BLaER1 treated with 17β-estradiol and CSF1 and Interleukin-3, amounts not matched to agents 10 nM and 100 nM (cell line): ENCODE measurements at regions not wholly inside any gene's neighbourhood (a gene's known extent, or its start where the extent isn't known, plus 50 kb on each side); places are given as distances from the start of the nearest gene placed in this dataset.

ENCODE experiments used
- H3K27ac ChIP-seq, 11 experiments: shearing (Covaris generic); formaldehyde crosslinking; 2 replicates each; pipeline ENCODE4 v1.8.1; 2022
- H3K27me3 ChIP-seq, 11 experiments: shearing (Covaris generic); formaldehyde crosslinking; 2 replicates each; pipeline ENCODE4 v1.8.1; 2022
- H3K36me3 ChIP-seq, 11 experiments: shearing (Covaris generic); formaldehyde crosslinking; 2 replicates each; pipeline ENCODE4 v1.8.1; 2022
- H3K4me1 ChIP-seq, 10 experiments: shearing (Covaris generic); formaldehyde crosslinking; 2 replicates each; pipeline ENCODE4 v1.8.1; 2022
- H3K4me2 ChIP-seq, 11 experiments: shearing (Covaris generic); formaldehyde crosslinking; 2 replicates each; pipeline ENCODE4 v1.8.1; 2022
- H3K4me3 ChIP-seq, 10 experiments: shearing (Covaris generic); formaldehyde crosslinking; 2 replicates each; pipeline ENCODE4 v1.8.1; 2022
- H3K9ac ChIP-seq, 11 experiments: shearing (Covaris generic); formaldehyde crosslinking; 2 replicates each; pipeline ENCODE4 v1.8.1; 2022
- H3K9me3 ChIP-seq, 11 experiments: shearing (Covaris generic); formaldehyde crosslinking; replicated peaks in 1 of 11; 2 replicates each; pipeline ENCODE4 v1.8.1; 2022
- H4K20me1 ChIP-seq, 11 experiments: shearing (Covaris generic); formaldehyde crosslinking; 2 replicates each; pipeline ENCODE4 v1.8.1; 2022
- Cebpa-rat ChIP-seq, 11 experiments: shearing (Covaris generic); IDR thresholded peaks; 2 replicates each; pipeline ENCODE4 v1.8.1; 2022

- TF ChIP-seq Cebpa-rat (IDR thresholded peaks at IDR 0.05): no peak
- no peak overlapping the region for H3K4me3 ChIP-seq
Observed at GRCh38 chr3:28033059-28033784, 208.2 kb upstream of the CMC1 start.

GRCh38 chr3:28036599-28037575 lies 204.5 kb upstream of the CMC1 start:
- peaks cover 18 to 25% (median 24%) of the 10 kb centered on the region in 11 experiments for H3K9me3 ChIP-seq
- no peak for TF ChIP-seq Cebpa-rat (IDR thresholded peaks at IDR 0.05)
- no peak overlapping the region for H3K4me2 ChIP-seq
- no peak overlapping the region for H3K4me3 ChIP-seq
- H4K20me1 ChIP-seq: no peaks in the 10 kb centered on the region
- no peak overlapping the region for H3K27ac ChIP-seq
- no peaks in the 10 kb centered on the region for H3K27me3 ChIP-seq
- no peaks in the 10 kb centered on the region for H3K4me1 ChIP-seq
- H3K9ac ChIP-seq: no peak overlapping the region
- no peaks in the 10 kb centered on the region for H3K36me3 ChIP-seq

More at GRCh38 chr3:28033059-28033784, 208.2 kb upstream of the CMC1 start:
- H3K27ac ChIP-seq: no peak overlapping the region
- no peaks in the 10 kb centered on the region for H3K27me3 ChIP-seq
- H3K4me1 ChIP-seq: no peaks in the 10 kb centered on the region
- no peak overlapping the region for H3K4me2 ChIP-seq
- H3K36me3 ChIP-seq: no peaks in the 10 kb centered on the region
- H4K20me1 ChIP-seq: no peaks in the 10 kb centered on the region
- no peak overlapping the region for H3K9ac ChIP-seq
- peaks cover 25 to 34% (median 30%) of the 10 kb centered on the region in 11 experiments for H3K9me3 ChIP-seq

DNA sequence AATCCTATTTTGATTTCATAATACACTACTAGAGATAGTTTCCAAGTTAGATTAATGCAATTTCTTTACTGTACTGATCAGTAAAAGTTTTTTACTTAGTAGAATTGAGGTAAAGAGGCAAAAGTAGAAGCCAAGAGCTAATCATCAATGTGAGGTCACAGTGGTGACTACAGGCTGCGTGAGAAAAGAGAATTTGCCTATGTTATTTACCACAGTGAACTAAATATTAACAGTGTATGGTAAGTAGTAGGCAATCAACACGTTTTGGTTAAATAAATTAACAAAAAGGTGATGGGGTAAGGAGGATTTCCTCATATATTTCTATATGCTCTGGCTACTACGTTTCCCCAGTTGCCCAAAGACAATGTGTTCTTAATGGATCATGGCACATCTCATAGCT lies 202.2 kb upstream of the CMC1 start:
- H3K4me3 ChIP-seq: no peak overlapping the region
- TF ChIP-seq Cebpa-rat (IDR thresholded peaks at IDR 0.05): no peak

DNA sequence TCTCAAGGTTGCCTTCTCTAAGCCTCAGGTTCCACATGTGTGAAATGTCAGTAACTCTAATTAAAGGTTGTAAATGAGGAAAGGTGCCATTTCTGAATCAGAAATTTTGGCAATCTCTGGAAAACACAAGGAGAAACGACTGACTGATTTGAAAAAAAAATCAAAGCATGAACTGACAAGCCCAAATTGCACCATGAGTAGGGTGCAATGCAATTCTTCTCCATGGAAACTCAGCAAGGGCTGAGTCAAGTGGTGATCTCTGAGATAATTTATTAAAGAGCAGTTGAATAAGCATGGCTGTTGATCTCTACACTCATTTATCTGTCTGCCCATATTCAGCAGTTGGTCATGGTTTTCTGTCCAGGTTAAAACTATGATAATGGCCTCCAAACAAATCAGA lies 201.6 kb upstream of the CMC1 start:
- no peaks in the 10 kb centered on the region for H3K4me1 ChIP-seq
- H3K36me3 ChIP-seq: no peaks in the 10 kb centered on the region
- no peak for TF ChIP-seq Cebpa-rat (IDR thresholded peaks at IDR 0.05)
- no peaks in the 10 kb centered on the region for H3K27me3 ChIP-seq
- H3K27ac ChIP-seq: no peak overlapping the region
- H3K9me3 ChIP-seq: no peaks in the 10 kb centered on the region
- H3K4me2 ChIP-seq: no peak overlapping the region
- no peak overlapping the region for H3K9ac ChIP-seq
- H4K20me1 ChIP-seq: no peaks in the 10 kb centered on the region
- no peak overlapping the region for H3K4me3 ChIP-seq

More for the DNA sequence above, 202.2 kb upstream of the CMC1 start:
- Histone ChIP-seq H3K9ac (no peak overlapping the region), H3K4me1 (no peaks in the 10 kb centered on the region), H3K27me3 (no peaks in the 10 kb centered on the region), H3K27ac (no peak overlapping the region), H4K20me1 (no peaks in the 10 kb centered on the region), H3K9me3 (peaks cover 0 to 1% (median under 1%) of the 10 kb centered on the region in 11 experiments; a peak in 6 of 22 replicates), H3K36me3 (no peaks in the 10 kb centered on the region), H3K4me2 (no peak overlapping the region)

GRCh38 chr3:28042095-28042635 lies 199.3 kb upstream of the CMC1 start:
- no peak for TF ChIP-seq Cebpa-rat (IDR thresholded peaks at IDR 0.05)

GRCh38 chr3:28042707-28043106 lies 198.7 kb upstream of the CMC1 start:
- H3K9ac ChIP-seq: no peak overlapping the region
- H4K20me1 ChIP-seq: no peaks in the 10 kb centered on the region
- H3K36me3 ChIP-seq: no peaks in the 10 kb centered on the region
- no peak overlapping the region for H3K4me3 ChIP-seq
- H3K4me1 ChIP-seq: no peaks in the 10 kb centered on the region
- H3K9me3 ChIP-seq: no peaks in the 10 kb centered on the region
- H3K4me2 ChIP-seq: no peak overlapping the region
- H3K27me3 ChIP-seq: no peaks in the 10 kb centered on the region
- no peak overlapping the region for H3K27ac ChIP-seq
- no peak for TF ChIP-seq Cebpa-rat (IDR thresholded peaks at IDR 0.05)

More at GRCh38 chr3:28042095-28042635, 199.3 kb upstream of the CMC1 start:
- Histone ChIP-seq H3K4me2 (no peak overlapping the region), H3K27me3 (no peaks in the 10 kb centered on the region), H3K4me1 (no peaks in the 10 kb centered on the region), H3K9me3 (no peaks in the 10 kb centered on the region), H3K36me3 (no peaks in the 10 kb centered on the region), H3K4me3 (no peak overlapping the region), H3K9ac (no peak overlapping the region), H3K27ac (no peak overlapping the region), H4K20me1 (no peaks in the 10 kb centered on the region)

GRCh38 chr3:28050120-28050519 lies 191.3 kb upstream of the CMC1 start:
- TF ChIP-seq Cebpa-rat (IDR thresholded peaks at IDR 0.05): no peak
- Histone ChIP-seq H3K9ac (no peak overlapping the region), H3K36me3 (no peaks in the 10 kb centered on the region), H3K27me3 (no peaks in the 10 kb centered on the region), H3K27ac (no peak overlapping the region), H3K4me2 (no peak overlapping the region), H3K9me3 (no peaks in the 10 kb centered on the region), H4K20me1 (no peaks in the 10 kb centered on the region), H3K4me3 (no peak overlapping the region), H3K4me1 (peaks cover 0 to 7% (median 0%) of the 10 kb centered on the region in 10 experiments; a peak in 2 of 20 replicates)

DNA sequence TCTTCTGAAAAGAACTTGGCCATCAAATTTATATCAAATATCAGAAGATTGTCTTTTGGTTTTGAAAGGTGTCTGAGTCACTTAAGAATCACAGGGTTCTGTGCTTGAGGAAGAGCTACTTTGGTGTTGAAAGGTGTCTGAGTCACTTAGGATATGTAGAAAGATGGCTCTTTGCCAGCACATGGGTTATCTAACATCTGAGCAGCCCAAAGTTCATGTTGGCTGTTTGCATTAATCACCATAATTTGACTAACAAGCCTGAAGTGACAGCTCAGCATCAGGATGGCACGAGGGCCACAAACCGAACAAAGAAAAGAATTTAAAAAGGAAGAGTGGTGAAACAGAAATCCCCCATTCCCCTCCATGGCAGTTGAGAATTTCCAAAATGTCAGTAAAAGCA lies 190.5 kb upstream of the CMC1 start:
- H3K27ac ChIP-seq: 0 out of 22 replicates have a peak overlapping the region, but pooled peaks of 1 of the 11 experiments have one; percentile 7
- no peak for TF ChIP-seq Cebpa-rat (IDR thresholded peaks at IDR 0.05)
- no peak overlapping the region for H3K4me3 ChIP-seq
- no peaks in the 10 kb centered on the region for H3K27me3 ChIP-seq
- no peaks in the 10 kb centered on the region for H3K9me3 ChIP-seq
- no peaks in the 10 kb centered on the region for H4K20me1 ChIP-seq
- no peak overlapping the region for H3K4me2 ChIP-seq
- H3K4me1 ChIP-seq: peaks cover 0 to 9% (median 0%) of the 10 kb centered on the region in 10 experiments; a peak in 2 of 20 replicates
- no peaks in the 10 kb centered on the region for H3K36me3 ChIP-seq
- H3K9ac ChIP-seq: no peak overlapping the region

DNA sequence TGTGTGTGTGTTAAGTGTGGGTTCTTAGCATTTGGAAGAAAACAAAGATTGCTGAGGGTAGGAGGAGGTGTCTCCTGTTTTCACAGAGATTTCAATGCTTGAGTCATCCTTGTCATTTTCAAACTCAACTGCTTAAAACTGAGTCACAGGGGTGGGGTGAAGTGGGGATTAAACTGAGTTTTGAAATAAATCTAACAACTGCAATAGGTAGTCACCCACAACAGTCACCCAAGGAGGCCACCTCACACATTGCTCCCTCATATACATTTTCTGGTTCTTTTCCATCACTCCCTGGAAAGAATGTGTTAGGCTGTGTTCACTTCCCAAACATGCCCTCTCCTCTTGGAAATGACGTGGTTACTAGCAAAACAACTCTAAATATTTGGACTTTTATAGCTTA lies 187.7 kb upstream of the CMC1 start:
- no peak for TF ChIP-seq Cebpa-rat (IDR thresholded peaks at IDR 0.05)
- Histone ChIP-seq H3K9ac (no peak overlapping the region), H3K9me3 (no peaks in the 10 kb centered on the region), H3K27ac (no peak overlapping the region), H4K20me1 (no peaks in the 10 kb centered on the region), H3K27me3 (no peaks in the 10 kb centered on the region), H3K4me2 (no peak overlapping the region), H3K4me3 (no peak overlapping the region), H3K4me1 (peaks cover 0 to 9% (median 0%) of the 10 kb centered on the region in 10 experiments; a peak in 2 of 20 replicates), H3K36me3 (no peaks in the 10 kb centered on the region)
